Vagina (tissue), 2 donors: ENCODE measurements at regions not wholly inside any gene's neighbourhood (a gene's known extent, or its start where the extent isn't known, plus 50 kb on each side); places are given as distances from the start of the nearest gene placed in this dataset.

Experiments
- CTCF ChIP-seq, 3 experiments: fragments of 450-650 bp in 2 of 3; fragments of 200-600 bp in 1 of 3; sonication (generic) in 1 of 3; IDR thresholded peaks; one replicate each; pipeline ENCODE4 v1.5.1; 2017 to 2019; ENCODE audit warnings: antibody characterized with exemption in 3 of 3, mild to moderate bottlenecking in 2 of 3, moderate library complexity in 2 of 3
- POLR2A ChIP-seq, 2 donors: fragments of 450-650 bp; IDR thresholded peaks; one replicate each; pipeline ENCODE4 v1.6.1; 2017; ENCODE audit warnings: antibody characterized with exemption in 2 of 2, mild to moderate bottlenecking in 2 of 2, moderate library complexity in 2 of 2
- POLR2AphosphoS5 ChIP-seq, 2 donors: sonication (generic); formaldehyde crosslinking; IDR thresholded peaks; one replicate each; pipeline ENCODE4 v1.9.0; 2017; ENCODE audit warnings: antibody characterized with exemption in 2 of 2, mild to moderate bottlenecking in 2 of 2, low read depth in 1 of 2; ENCODE audit not compliant: insufficient read depth in 1 of 2

DNA sequence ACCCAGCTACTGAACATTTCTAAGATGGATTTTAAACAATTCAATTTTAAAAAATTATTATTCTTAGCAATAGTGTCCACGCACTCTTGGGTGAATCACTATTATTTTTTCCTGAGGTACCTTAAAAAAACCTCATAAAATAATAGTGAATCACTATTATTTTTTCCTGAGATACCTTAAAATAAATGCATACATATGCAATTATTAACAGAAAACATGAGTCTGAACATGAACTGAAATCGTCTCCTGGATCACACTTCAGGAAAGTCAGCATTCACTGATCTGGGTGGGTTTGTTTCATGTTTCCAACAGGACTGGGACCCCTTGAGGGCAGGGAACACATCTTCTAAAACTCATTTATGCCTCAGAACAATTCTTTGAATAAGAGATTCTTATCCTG lies 63.1 kb upstream of the IFNLR1 start:
- no peak for TF ChIP-seq CTCF (IDR thresholded peaks at IDR 0.05)
- no peak for TF ChIP-seq POLR2A (IDR thresholded peaks at IDR 0.05)
- TF ChIP-seq POLR2AphosphoS5 (IDR thresholded peaks at IDR 0.05; ENCODE audit: insufficient read depth in 1 of 2, low read depth in 1 of 2) = no peak
